HG03159 (cell line): ENCODE measurements at regions not wholly inside any gene's neighbourhood (a gene's known extent, or its start where the extent isn't known, plus 50 kb on each side); places are given as distances from the start of the nearest gene placed in this dataset.

ENCODE experiments used
- ATAC-seq: cut with Tn5 transposase; IDR thresholded peaks from one replicate; pipeline ENCODE4 v1.9.1; 2021; ENCODE audit warnings: mild to moderate bottlenecking, moderate library complexity; ENCODE audit not compliant: unreplicated experiment

DNA sequence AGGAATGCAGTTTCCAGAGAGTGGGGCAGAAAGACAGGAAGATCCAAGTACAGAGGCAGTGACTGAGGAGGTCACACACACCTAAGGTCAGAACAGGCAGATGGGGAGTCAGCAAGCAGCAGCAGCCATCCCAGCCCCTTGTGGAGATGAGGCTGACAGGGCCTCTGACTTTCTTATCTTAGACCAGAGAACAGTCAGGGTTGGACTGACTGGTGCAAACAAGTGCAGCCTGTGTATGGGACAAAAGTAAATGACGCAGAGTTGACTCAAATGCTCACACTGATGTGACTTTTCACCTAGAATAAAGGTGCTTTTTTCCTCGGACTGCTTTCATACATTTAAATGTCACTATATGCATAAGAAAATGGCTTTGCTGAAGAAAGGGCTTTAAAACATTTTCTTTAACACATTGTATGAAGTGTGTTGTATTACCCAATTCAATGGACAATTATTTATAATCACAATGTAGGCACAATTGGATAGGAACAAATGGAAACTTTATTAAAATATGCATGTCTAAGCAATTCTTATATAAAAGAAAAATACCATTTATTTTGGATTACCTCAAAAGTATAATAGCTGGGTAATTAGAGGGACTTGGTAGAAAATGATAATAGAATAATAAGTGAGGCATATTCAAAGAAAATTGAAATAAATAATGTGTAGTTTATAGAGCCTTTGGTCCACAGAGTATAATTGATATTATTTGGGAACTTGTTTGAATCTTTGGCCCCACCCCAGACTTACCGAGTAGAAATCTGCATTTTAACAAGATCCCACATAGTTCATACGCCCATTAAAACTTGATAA lies 1321.5 kb upstream of the CELF4 start:
- ATAC-seq, result no peak

DNA sequence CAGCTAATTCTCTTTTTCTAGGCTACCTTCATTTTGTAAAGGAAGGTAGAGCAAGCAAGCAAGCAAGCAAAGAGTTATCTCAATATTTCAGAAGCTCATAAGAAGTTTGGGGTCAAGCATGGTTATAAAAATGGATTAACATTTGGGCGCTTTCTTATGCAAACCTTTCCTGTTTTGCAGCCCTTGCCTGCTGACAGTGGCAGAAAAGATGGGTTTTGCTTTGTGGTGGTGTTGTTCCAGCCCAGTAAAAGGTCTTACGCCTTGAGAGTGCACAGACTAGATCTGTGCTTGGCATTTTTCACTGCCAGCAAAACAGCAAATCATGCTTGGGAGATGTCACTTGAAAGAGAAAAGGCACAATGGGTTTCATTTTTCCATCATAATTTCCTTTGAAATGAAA lies 1320.6 kb upstream of the CELF4 start:
- ATAC-seq, result no peak

DNA sequence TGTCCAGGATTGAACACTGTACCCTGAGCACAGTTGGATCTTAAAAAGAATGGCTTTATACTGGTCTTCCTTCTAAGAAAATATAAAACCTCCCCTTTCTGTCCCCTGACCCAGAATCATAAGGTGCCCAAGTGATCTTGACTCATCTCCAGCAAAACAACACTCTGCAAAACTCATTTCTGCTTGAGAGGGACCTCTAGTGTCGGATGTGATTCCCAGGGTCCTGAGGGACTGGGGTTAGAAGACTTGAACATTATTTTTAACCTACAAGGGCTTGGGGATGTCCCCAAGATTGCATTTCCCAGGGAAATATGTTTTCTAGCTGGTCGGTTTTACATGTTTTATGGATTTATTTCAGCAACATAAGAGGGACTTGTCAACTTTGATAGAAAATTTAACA lies 1318.5 kb upstream of the CELF4 start:
- no peak for ATAC-seq

DNA sequence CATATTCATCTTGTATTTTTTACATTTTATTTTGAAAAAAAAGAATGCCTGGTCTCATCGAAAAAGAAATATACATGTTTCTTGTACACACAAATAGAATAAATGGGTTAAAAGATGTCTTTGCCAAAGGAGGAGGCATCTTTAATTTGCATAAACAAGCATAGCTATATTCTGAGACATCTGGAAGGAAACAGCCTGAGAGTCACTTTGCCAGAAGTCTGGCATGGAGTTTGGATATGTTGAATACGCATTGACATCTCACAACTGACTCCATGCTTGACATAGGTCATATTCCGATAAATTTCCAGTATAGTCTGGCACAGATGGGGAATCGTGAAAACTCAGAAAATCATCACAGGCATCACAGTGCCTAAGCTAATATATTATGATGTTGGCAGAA lies 1317.5 kb upstream of the CELF4 start:
- no peak for ATAC-seq

DNA sequence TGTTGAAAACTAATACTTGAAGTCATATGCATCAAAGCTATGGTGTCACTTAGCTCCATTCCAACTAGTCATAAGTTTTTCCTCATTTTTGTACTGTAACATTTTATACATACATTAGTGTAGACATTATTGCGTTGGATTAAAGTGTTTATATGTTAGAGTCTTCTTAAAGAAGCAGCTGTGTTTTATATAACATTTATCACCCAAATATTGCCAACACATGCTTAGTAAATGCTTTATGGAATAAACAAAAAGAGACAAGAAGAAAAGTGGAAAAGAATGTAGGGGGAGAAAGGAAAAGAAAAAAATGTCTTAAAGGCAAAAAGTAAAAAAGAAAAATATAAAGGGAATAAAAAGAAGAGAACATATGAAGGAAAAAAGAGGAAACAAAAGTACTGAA lies 1314.3 kb upstream of the CELF4 start:
- no peak for ATAC-seq

DNA sequence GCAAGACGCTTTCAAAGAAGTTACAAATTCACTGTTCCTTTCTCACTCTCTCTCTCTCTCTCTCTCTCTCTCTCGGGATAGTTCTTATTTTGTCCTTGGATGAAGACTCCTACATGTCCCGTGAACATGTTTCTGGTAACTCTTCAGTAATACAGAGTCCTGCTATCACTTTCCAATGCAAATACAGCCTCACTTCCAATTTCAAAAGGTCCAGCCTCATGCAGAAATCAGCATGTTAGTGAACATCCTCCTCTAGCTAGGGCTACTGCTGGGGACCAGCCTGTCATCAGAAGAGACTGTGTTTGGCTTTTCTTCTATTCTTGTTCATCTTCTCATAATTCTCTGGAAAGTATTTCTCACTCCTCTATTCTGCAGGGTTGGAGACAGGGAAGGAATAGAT lies 1306.7 kb upstream of the CELF4 start:
- ATAC-seq, result no peak

DNA sequence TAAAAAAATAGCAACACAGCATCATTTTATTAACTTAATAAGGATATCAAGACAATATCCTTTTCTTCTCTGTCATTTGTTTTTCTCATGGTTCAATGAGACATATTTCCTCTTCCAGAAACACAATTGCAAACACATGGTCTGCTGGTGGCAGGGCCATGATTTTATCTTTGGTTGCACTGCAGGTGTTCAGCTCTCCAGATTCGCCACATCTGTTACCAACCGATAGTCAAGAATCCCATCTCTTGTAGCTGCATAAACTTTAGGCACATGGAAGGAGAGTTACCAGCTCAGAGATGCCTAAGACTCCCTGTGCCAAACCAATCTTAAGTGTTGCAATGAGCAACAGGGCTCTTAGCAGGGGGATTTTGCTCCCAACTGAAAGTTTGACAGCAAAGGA lies 1303.2 kb upstream of the CELF4 start:
- no peak for ATAC-seq

DNA sequence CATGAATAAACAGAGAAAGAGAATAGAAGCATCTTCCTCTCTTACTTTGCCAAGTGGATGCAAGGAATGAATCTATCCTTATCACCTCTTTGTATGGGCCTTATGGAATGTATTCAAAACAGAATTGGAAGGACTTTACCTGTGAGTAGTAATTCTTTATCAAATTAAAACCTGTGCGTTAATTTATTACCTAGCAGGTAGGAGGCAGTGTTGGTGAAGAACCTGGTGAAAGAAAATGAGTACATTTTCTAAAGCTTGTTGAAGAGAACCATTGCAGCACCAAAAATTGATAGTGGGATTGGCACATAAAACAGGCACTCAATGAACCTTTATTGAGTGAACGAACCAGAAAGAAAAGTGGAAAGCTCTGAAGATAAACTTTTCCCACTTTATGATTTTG lies 1302.1 kb upstream of the CELF4 start:
- no peak for ATAC-seq

DNA sequence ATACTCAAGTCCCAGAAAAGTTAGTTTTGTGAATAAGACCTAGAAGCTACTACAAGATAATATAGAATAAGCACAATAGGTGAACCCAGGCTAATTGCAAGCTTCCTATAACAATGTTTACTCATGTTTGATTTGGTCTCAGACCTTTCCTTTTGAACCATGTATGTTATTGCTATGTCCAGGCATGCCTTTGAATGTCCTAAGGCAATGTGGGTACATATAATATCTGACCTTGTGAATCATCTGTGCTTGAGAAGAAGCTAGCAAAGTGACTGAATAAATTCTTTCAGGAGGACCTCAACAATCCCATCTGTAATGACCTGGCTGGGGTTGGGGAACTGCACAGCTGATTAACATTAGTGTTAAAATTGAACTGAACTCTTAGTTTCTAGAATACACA lies 1285.9 kb upstream of the CELF4 start:
- no peak for ATAC-seq

DNA sequence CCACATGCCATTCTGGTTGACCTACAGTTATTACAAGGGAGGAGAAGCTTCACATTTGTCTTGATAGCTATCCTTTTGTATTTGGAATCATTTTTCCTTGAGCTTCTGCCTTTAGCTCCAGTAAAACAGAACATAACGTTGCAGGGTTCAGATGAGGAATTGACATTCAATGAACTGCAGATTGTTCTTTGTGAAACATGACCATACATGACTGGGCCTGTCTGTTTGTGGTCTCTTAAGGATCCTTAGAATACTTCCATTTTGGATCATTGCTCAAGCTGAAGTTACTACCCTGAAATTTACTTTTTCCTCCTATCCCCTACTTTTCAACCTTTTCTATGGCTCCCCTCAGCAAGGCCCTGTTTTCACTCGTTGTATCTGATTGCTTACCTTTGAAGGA lies 1281.7 kb upstream of the CELF4 start:
- ATAC-seq, result no peak

DNA sequence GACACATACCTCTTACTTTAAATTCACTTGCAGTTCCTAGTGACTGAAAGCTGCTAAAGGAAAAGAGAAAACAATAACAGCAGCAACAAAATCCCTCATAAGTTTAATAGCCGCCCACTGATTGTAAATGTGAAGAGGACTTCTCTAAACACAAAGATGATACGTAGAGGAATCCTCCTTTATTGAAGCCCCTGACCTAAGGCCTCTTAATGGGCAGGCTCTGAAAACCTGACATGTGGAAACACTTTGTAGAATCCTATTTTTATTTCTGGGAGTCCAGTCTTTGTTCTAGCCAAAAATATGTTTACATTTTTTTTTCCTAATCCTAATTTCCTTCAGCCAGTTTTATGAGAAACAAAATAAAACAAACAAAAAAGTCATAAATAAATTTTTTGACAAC lies 1277.7 kb upstream of the CELF4 start:
- no peak for ATAC-seq

DNA sequence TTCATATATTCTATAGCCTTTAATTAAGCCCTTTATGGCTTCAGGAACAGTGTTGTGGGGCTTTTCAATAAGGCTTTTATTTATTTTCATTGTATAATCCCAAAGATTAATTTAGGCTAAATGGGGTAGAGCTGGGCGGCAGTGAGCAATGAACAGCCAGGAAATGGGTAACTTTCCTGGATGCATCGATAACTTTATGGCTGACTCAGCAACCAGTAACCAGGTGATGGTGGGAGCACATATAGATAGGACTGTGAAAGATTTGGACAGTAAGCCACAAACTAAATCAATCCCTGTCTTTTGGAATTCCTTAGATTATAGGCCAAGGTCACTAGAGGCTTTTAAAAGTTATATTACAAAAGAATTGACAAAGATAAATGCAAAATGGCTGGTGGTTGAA lies 1260.6 kb upstream of the CELF4 start:
- ATAC-seq, result no peak

DNA sequence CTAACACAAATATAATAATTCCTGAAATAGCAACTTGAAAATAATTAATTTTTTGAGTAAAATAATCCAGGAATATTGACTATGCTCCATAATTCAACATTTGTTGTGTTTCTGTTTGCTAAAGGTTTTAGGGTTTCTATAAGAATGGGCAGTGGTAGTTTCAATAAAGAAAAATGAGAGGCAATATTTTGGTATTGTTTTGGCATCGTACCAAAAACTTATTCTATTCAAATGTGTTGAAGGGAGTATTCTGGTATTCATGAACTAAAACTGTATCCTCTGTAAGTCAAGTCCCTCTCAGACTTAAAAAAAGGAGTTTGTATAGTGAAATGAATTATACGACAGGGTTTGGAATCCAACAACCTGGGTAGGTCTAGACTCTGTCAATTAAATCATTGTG lies 1245.6 kb upstream of the CELF4 start:
- ATAC-seq, result no peak

DNA sequence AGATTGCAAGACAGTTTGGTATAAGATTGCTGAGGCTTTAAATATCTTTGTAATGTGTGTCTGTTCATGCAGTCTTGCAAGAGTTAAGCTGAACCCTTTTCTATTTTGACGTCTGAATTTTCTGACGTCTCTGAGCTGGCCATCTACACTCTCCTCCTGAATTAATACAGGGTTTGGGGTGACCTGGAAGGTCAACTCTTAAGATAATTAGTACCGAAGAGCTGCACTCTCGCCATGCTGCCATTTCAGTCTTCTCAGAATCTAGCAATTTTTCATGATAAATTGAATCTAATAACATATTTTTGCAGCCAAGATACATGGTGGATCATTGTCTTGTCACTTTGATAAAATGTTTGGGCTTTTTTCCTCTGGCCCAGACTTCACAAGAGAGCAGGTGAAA lies 1245.2 kb upstream of the CELF4 start:
- no peak for ATAC-seq

DNA sequence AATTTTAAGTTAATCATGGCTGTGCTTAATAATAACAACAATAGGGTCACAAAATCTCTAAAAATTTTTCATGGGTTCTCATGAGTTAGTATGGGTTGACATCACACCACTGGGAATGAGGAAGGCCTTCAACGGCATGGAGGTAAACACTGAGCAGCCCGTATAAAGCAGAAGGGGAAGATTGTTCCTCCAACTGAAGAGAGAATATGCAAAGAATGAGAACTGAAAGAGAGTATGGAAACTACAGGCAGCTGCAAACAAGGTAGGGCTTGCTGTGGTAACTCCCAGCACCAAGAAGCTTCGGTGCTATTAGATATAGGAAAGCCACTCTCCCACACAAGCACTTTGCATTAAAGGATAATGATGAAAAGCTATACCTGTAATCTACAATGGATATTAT lies 1242.3 kb upstream of the CELF4 start:
- ATAC-seq, result no peak

DNA sequence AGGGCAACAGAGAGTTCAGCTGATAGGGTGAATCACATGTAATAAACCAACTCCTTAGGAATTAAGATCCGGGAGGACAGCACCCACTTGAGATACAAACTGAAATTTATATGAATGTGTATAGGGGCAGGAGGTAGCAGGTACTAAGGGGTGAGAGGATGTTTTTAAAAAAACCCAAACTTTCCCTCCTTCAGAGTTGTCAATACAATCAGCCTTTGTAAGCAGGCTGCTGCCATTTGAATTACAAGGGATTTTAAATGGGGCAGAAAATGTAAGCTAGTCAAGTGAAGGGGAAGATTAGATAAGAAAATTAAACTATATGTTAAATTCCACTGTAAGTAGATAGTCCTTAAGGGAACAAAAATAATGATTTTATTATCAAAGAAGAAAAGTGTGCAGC lies 1239.7 kb upstream of the CELF4 start:
- no peak for ATAC-seq

DNA sequence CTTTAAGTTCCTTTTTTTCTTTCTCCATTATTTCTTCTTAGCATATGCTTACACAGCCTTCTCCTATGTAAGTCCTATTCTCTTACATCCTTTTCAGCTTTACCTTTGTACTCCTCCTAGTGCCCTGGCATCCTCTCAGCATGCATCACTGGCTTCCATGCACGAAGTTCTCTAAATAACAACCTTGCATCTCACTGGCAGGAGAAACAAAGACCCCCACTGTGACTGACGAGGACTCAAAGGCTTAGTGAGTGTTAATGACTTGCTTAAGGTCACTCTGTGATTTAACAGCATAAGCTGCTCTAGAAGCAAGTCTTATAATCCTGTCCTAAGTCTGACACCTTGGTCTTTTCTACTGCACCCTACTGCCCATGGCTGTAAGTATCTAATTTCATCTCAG lies 1236.0 kb upstream of the CELF4 start:
- ATAC-seq, result no peak

DNA sequence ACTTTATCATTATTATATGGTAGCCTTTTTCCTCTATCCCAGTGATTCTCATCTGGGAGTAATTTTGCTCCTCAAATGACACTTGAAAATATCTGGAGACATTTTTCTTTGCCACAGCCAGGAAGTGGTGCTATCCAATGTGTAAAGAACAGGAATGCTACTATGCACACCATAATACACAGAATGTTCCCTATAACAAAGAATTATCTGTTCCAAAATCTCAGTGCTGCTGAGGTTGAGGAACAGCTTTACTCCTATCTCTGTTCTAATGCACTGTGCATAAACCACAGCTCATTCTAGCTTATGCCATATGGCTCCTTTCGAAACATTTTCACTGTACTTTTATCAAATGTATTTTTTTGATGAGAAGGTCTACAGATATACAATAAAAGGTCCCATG lies 1231.2 kb upstream of the CELF4 start:
- no peak for ATAC-seq

DNA sequence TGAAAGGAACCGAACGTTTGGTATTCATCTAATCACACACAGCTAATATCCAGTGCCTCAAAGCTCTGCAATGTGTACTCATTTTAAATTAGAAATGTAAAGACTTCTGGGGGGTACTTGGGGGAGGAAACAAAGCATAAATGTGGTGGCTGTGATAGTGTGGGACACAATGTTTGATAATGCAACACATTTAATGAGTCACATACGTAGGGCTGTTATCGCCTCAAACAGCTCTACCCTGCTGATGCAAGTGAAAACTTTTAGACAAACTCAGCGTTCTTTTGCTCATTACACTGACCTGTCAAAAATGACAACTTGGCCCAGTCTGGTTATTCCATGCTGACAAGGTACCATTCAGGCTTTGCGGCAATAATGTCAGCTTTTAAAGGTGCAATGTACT lies 1227.1 kb upstream of the CELF4 start:
- no peak for ATAC-seq

DNA sequence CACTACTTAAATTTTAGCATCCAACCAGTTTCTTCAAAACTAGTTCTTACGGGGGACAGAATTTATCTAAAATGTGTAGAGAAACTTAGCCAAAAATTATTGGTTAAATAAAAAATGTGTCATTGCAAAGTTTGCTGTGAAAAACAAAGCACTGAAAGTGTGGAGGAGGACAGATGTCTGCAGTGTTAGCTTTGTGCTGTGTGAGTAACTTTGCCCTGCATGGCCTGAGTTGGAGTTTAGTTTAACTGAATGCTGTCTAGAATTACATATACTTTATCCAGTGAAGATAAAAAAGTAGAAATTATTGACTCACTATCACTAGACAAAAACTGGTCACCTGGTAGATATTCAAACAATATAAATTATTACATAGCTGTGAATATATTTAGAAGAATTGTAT lies 1225.2 kb upstream of the CELF4 start:
- ATAC-seq, result no peak

DNA sequence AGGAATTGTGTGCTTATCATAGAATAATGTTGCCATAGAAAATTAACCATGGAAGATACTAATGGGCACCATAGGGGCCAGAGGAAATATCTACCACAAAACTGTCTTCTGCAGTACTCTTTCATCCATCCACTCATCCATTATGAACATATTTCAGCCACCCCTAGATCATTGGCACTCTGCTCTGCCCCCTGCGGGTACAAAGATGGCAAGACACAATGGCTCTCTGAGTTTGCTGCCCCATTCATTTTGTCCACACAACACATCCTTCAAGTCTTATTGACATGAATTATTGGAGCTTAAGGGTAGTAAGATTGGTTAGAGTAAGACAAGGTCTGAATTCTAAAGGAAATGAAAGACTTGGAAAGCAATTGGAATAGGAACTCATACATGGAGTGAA lies 1224.7 kb upstream of the CELF4 start:
- ATAC-seq, result no peak

DNA sequence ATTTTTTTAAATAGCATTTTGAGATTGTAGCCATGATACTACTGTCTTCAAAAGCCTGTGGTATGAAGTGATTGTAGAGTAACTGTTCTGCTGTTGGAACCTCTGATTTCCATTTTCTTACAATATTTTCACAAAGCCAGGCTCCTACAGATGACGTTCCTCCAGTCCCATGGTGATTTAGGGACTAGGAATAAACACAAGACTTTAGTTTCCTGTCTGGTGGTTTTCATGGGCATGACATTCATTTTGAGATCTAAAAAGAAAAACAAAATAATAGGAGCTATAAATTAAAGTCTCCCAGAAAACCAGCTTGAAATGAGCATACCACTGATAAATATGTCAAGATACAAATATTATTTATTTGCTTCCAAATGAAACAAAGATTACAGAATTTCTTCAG lies 1223.5 kb upstream of the CELF4 start:
- no peak for ATAC-seq

DNA sequence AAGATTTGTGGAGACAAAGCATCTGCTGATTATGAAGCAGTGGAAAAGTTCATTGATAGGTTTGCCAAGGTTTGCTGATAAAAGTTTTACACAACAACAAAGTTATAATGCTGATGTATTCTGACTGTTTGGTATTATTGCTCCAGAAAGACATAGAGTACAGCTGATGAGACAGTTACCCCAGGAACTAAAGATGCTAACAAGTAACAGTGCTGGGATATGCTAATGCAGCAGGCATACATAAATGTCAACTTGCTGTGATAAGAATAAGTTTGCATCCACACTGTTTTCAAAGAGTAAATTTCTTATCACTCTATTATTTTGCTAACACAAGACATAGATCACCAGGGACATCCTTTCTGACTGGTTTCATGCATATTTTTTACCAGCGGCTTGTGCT lies 1221.3 kb upstream of the CELF4 start:
- no peak for ATAC-seq
